ENCODE measurements at regions not wholly inside any gene's neighbourhood (a gene's known extent, or its start where the extent isn't known, plus 50 kb on each side); places are given as distances from the start of the nearest gene placed in this dataset.

GRCh38 chr5:161183559-161183958 is 331.5 kb upstream of the ATP10B start:
- Histone ChIP-seq H3K4me1 (ENCODE audit: insufficient read depth, poor library complexity, severe bottlenecking) (no peaks in the 10 kb centered on the region), H3K9me3 (ENCODE audit: severe bottlenecking) (no peaks in the 10 kb centered on the region), H3K27ac (ENCODE audit: poor library complexity, severe bottlenecking) (no peak overlapping the region), H3K4me3 (ENCODE audit: severe bottlenecking) (no peak overlapping the region), H3K27me3 (ENCODE audit: insufficient read depth, poor library complexity, severe bottlenecking) (no peaks in the 10 kb centered on the region), H3K36me3 (ENCODE audit: low read depth) (no peaks in the 10 kb centered on the region)
- TF ChIP-seq CTCF (IDR thresholded peaks at IDR 0.05; ENCODE audit: poor library complexity, severe bottlenecking) = no peak
- no peak for DNase-seq (ENCODE audit: low spot score)
- no peak for ATAC-seq (ENCODE audit: low read depth)

DNA sequence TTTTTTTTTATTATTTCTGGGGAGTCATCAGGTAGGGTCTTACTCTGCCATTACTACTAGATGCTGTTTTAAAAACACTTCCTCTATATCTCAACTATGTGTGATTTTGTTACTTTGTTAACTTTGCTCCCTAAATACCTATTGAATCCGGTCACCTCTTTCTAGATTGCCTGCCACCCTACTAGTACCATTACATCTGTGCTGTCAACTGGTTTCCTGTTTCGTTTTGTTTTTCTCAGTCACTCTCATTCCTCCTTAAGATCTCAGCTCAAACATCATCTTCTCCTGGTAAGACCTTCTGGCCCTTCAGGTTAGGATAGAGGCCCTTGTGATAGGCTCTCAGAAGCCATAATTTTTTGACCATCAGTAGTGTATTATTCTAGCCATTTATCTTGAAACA is 324.2 kb upstream of the ATP10B start:
- Histone ChIP-seq H3K4me1 (ENCODE audit: insufficient read depth, poor library complexity, severe bottlenecking) (no peaks in the 10 kb centered on the region), H3K9me3 (ENCODE audit: severe bottlenecking) (no peaks in the 10 kb centered on the region), H3K4me3 (ENCODE audit: severe bottlenecking) (no peak overlapping the region), H3K36me3 (ENCODE audit: low read depth) (no peaks in the 10 kb centered on the region), H3K27me3 (ENCODE audit: insufficient read depth, poor library complexity, severe bottlenecking) (no peaks in the 10 kb centered on the region), H3K27ac (ENCODE audit: poor library complexity, severe bottlenecking) (no peak overlapping the region)
- no peak for TF ChIP-seq CTCF (IDR thresholded peaks at IDR 0.05; ENCODE audit: poor library complexity, severe bottlenecking)
- DNase-seq (ENCODE audit: low spot score) = no peak
- ATAC-seq (ENCODE audit: low read depth) = no peak

DNA sequence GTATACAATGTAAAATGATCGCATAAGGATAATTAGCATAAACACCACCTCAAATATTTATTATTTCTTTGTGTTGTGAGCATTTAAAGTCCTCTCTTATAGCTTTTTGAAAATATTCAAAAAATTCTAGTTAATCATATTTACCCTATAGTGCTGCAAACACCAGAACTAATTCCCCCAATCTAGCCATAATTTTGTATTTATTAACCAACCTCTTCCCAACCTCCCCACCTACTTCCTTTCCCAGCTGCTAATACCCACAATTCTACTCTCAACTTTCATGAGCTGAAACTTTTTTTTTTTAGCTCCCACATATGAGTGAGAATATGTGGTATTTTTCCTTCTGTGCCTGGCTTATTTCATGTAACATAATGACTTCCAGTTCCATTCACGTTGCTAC is 317.8 kb upstream of the ATP10B start:
- no peaks in the 10 kb centered on the region for H3K36me3 ChIP-seq (ENCODE audit: low read depth)
- no peak for TF ChIP-seq CTCF (IDR thresholded peaks at IDR 0.05; ENCODE audit: poor library complexity, severe bottlenecking)
- H3K4me3 ChIP-seq (ENCODE audit: severe bottlenecking) = no peak overlapping the region
- no peak overlapping the region for H3K27ac ChIP-seq (ENCODE audit: poor library complexity, severe bottlenecking)
- DNase-seq (ENCODE audit: low spot score) (no peak), ATAC-seq (ENCODE audit: low read depth) (no peak)
- peaks cover 4% of the 10 kb centered on the region for H3K9me3 ChIP-seq (ENCODE audit: severe bottlenecking)
- H3K27me3 ChIP-seq (ENCODE audit: insufficient read depth, poor library complexity, severe bottlenecking) = no peaks in the 10 kb centered on the region
- no peaks in the 10 kb centered on the region for H3K4me1 ChIP-seq (ENCODE audit: insufficient read depth, poor library complexity, severe bottlenecking)

DNA sequence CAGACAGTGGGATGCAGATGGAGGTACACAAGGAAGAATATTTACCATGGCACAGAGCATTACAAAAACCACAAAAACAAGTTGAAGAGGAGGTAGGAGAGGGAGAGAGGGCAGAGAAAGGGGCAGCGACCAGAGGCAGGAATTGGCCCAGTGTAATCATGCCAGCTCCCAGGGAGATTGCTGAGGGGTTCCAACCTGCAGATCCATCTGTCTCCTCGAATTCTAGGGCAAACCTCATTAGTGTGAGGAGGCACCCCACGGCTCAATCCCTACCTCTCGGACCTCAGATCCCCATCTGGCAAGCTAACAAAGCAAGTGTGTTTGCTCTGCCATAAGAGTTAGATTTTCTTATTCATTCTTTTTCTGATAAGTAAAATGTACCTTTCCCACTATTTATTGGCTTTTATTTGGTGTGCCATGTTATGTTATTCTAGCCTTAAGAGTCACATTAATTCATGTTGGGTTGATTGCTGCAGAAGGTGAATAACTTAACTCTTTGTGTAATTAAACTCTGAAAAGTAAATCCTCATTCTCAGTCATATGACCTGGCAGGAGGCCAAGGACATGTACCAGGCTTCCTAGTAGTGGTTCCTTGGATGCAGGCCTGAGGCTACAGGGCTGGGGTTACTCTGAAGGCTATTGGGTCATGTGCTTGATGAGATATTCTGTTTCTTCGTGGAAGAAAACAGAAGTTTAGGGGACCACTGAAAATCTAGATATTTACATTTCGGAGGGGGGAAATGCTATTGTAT is 315.2 kb upstream of the ATP10B start:
- no peak for TF ChIP-seq CTCF (IDR thresholded peaks at IDR 0.05; ENCODE audit: poor library complexity, severe bottlenecking)
- Histone ChIP-seq H3K27ac (ENCODE audit: poor library complexity, severe bottlenecking) (no peak overlapping the region), H3K36me3 (ENCODE audit: low read depth) (no peaks in the 10 kb centered on the region), H3K27me3 (ENCODE audit: insufficient read depth, poor library complexity, severe bottlenecking) (no peaks in the 10 kb centered on the region), H3K4me1 (ENCODE audit: insufficient read depth, poor library complexity, severe bottlenecking) (no peaks in the 10 kb centered on the region), H3K4me3 (ENCODE audit: severe bottlenecking) (no peak overlapping the region), H3K9me3 (ENCODE audit: severe bottlenecking) (peaks cover 4% of the 10 kb centered on the region)
- no peak for DNase-seq (ENCODE audit: low spot score)
- ATAC-seq (ENCODE audit: low read depth) = no peak

GRCh38 chr5:161165998-161166660 is 314.1 kb upstream of the ATP10B start:
- Histone ChIP-seq H3K4me3 (ENCODE audit: severe bottlenecking) (no peak overlapping the region), H3K9me3 (ENCODE audit: severe bottlenecking) (peaks cover 4% of the 10 kb centered on the region), H3K4me1 (ENCODE audit: insufficient read depth, poor library complexity, severe bottlenecking) (no peaks in the 10 kb centered on the region), H3K36me3 (ENCODE audit: low read depth) (no peaks in the 10 kb centered on the region), H3K27ac (ENCODE audit: poor library complexity, severe bottlenecking) (no peak overlapping the region), H3K27me3 (ENCODE audit: insufficient read depth, poor library complexity, severe bottlenecking) (no peaks in the 10 kb centered on the region)
- TF ChIP-seq CTCF (IDR thresholded peaks at IDR 0.05; ENCODE audit: poor library complexity, severe bottlenecking) = no peak
- ATAC-seq (ENCODE audit: low read depth) (no peak), DNase-seq (ENCODE audit: low spot score) (no peak)
